HepG2 (cell line): ENCODE measurements at regions not wholly inside any gene's neighbourhood (a gene's known extent, or its start where the extent isn't known, plus 50 kb on each side); places are given as distances from the start of the nearest gene placed in this dataset.

Experiments used
- GATA4 ChIP-seq: sonication (generic); IDR thresholded peaks from 2 replicates; pipeline ENCODE4 v1.6.1; 2016; ENCODE audit warnings: antibody characterized with exemption, low read depth, borderline replicate concordance
- KIAA2018 ChIP-seq: sonication (generic); formaldehyde crosslinking; IDR thresholded peaks from 2 replicates; pipeline ENCODE4 v1.5.0; 2020; ENCODE audit warnings: mild to moderate bottlenecking, missing genetic modification reagents, borderline replicate concordance
- MLX ChIP-seq: IDR thresholded peaks from 2 replicates; pipeline ENCODE4 v1.6.1; 2016
- NFE2 ChIP-seq: sonication (generic); formaldehyde crosslinking; IDR thresholded peaks from 2 replicates; pipeline ENCODE4 v1.4.0; 2020; ENCODE audit warnings: missing genetic modification reagents
- PHF21A ChIP-seq: sonication (generic); formaldehyde crosslinking; IDR thresholded peaks from 2 replicates; pipeline ENCODE4 v1.5.0; 2020; ENCODE audit warnings: mild to moderate bottlenecking, missing genetic modification reagents
- PLSCR1 ChIP-seq: sonication (generic); formaldehyde crosslinking; IDR thresholded peaks from 2 replicates; pipeline ENCODE4 v1.5.0; 2020; ENCODE audit warnings: missing genetic modification reagents, mild to moderate bottlenecking, borderline replicate concordance
- RFXAP ChIP-seq: sonication (generic); formaldehyde crosslinking; IDR thresholded peaks from 2 replicates; pipeline ENCODE4 v1.4.0; 2020; ENCODE audit warnings: missing genetic modification reagents, borderline replicate concordance
- SIX4 ChIP-seq: sonication (generic); formaldehyde crosslinking; IDR thresholded peaks from 2 replicates; pipeline ENCODE4 v1.4.0; 2020; ENCODE audit warnings: missing genetic modification reagents
- SMAD9 ChIP-seq: sonication (generic); formaldehyde crosslinking; IDR thresholded peaks from 2 replicates; pipeline ENCODE4 v1.5.1; 2020; ENCODE audit warnings: mild to moderate bottlenecking, missing genetic modification reagents
- SP5 ChIP-seq: IDR thresholded peaks from 2 replicates; pipeline ENCODE4 v1.6.1; 2016; ENCODE audit warnings: low read depth, borderline replicate concordance
- SRSF4 ChIP-seq: fragments of 200-400 bp; formaldehyde crosslinking; IDR thresholded peaks from one replicate; pipeline ENCODE4 v1.6.1; 2018; ENCODE audit warnings: mild to moderate bottlenecking, low read depth, low read length, moderate library complexity; ENCODE audit not compliant: poor library complexity, severe bottlenecking
- TEAD3 ChIP-seq: optimal IDR thresholded peaks from 2 replicates; pipeline ENCODE3; 2016; ENCODE audit warnings: borderline replicate concordance
- XRCC5 ChIP-seq: fragments of 200-400 bp; formaldehyde crosslinking; optimal IDR thresholded peaks from 2 replicates; pipeline ENCODE3; 2017; ENCODE audit warnings: mild to moderate bottlenecking, low read length
- ZGPAT ChIP-seq: IDR thresholded peaks from 2 replicates; pipeline ENCODE4 v1.6.1; 2016; ENCODE audit warnings: mild to moderate bottlenecking
- ZNF331 ChIP-seq: sonication (generic); formaldehyde crosslinking; IDR thresholded peaks from 2 replicates; pipeline ENCODE4 v1.4.0; 2020; ENCODE audit warnings: missing genetic modification reagents
- ZNF451 ChIP-seq: sonication (generic); formaldehyde crosslinking; IDR thresholded peaks from 2 replicates; pipeline ENCODE4 v1.5.0; 2020; ENCODE audit warnings: mild to moderate bottlenecking, missing genetic modification reagents
- ZNF614 ChIP-seq: IDR thresholded peaks from 2 replicates; pipeline ENCODE4 v1.6.1; 2018; ENCODE audit warnings: missing biosample characterization, missing genetic modification reagents, inconsistent platforms, borderline replicate concordance

GRCh38 chr2:62577994-62578781, 72.2 kb upstream of the TMEM17 start (continued):
- TF ChIP-seq SRSF4 (no peak), KIAA2018 (CRISPR knock-in tag) (no peak), SIX4 (CRISPR knock-in tag) (peak; percentile 92), ZNF614 (CRISPR knock-in tag) (peak; percentile 92), NFE2 (CRISPR knock-in tag) (no peak), MLX (CRISPR knock-in tag) (peak; percentile 57; the same call in 1 of the 2 replicates), SMAD9 (CRISPR knock-in tag) (no peak), PHF21A (CRISPR knock-in tag) (peak; percentile 53; the same call in 1 of the 2 replicates), PLSCR1 (CRISPR knock-in tag) (no peak), GATA4 (peak; percentile 69; the same call in 1 of the 2 replicates), ZGPAT (peak; percentile 75; the same call in 1 of the 2 replicates), ZNF451 (CRISPR knock-in tag) (no peak), TEAD3 (CRISPR knock-in tag) (peak; percentile 93), ZNF331 (peak; percentile 63), RFXAP (no peak), SP5 (CRISPR knock-in tag) (0 out of 2 replicates have a peak, but pooled peaks have one; percentile 33), XRCC5 (peak; percentile 12)
